ENCODE measurements at regions not wholly inside any gene's neighbourhood (a gene's known extent, or its start where the extent isn't known, plus 50 kb on each side); places are given as distances from the start of the nearest gene placed in this dataset.
A peak's percentile ranks its signal among the peaks of the same experiment; 100 is the strongest.

DNA sequence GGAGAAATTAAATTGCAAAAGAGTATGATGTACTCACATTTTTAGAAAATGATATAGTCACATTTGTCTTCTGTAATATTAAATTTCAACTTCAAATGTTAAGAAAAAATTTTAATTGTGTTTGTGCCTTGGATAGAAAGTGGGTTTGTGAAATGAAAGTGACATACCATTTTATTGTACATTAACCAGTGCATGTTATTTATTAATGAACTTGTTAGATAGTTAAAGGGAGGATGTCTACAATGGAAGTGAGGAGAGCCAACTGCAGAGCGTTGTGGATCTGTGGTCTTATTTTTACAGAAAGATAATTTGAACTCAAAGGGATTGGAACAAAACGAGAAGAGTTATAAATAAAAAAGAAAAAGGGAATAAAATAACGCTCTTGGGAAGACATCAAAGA, 291.7 kb downstream of the ARL4A start:
- DNase-seq (ENCODE audit: low spot score in 2 of 2) = no peak
- WGBS, 2 donors = 59 to 65% methylated on average over 3 of the region's 3 CpGs
- intact Hi-C loops (cut with DNase I; ENCODE audit: low total_unique reads) = no loop called here
- no peak overlapping the region for H3K4me3 ChIP-seq (ENCODE audit: low read depth, poor library complexity, severe bottlenecking)
- TF ChIP-seq POLR2A (IDR thresholded peaks at IDR 0.05) = no peak
- TF ChIP-seq, protein P1, sequence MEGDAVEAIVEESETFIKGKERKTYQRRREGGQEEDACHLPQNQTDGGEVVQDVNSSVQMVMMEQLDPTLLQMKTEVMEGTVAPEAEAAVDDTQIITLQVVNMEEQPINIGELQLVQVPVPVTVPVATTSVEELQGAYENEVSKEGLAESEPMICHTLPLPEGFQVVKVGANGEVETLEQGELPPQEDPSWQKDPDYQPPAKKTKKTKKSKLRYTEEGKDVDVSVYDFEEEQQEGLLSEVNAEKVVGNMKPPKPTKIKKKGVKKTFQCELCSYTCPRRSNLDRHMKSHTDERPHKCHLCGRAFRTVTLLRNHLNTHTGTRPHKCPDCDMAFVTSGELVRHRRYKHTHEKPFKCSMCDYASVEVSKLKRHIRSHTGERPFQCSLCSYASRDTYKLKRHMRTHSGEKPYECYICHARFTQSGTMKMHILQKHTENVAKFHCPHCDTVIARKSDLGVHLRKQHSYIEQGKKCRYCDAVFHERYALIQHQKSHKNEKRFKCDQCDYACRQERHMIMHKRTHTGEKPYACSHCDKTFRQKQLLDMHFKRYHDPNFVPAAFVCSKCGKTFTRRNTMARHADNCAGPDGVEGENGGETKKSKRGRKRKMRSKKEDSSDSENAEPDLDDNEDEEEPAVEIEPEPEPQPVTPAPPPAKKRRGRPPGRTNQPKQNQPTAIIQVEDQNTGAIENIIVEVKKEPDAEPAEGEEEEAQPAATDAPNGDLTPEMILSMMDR (IDR thresholded peaks at IDR 0.05) = no peak

DNA sequence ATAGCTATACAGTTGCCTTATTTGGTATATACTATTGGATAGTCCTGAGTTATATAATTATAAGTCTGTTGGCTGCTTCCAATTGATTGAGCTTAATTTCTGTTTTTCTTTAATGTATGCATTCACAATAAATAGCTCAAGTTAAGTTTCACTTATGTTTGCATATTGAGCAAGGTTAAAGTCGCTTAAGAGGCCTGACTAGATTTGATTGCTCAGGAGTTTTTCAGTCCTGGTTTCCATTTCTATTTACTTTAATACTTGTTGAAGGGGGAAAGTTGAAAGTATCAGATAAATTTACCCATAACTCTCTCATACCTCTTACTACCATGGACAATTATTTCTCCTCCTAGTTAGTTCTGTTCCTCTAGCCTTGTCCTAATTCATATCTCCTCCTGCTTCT, 294.7 kb downstream of the ARL4A start:
- DNase-seq (ENCODE audit: low spot score in 2 of 2) = no peak
- intact Hi-C loops (cut with DNase I; ENCODE audit: low total_unique reads) = no loop called here
- TF ChIP-seq POLR2A (IDR thresholded peaks at IDR 0.05) = no peak
- TF ChIP-seq, protein P1 (IDR thresholded peaks at IDR 0.05) = no peak
- 88 to 90% methylated on average over 1 of the region's 1 CpG for whole genome bisulfite sequencing, 2 donors
- no peak overlapping the region for H3K4me3 ChIP-seq (ENCODE audit: low read depth, poor library complexity, severe bottlenecking)

DNA sequence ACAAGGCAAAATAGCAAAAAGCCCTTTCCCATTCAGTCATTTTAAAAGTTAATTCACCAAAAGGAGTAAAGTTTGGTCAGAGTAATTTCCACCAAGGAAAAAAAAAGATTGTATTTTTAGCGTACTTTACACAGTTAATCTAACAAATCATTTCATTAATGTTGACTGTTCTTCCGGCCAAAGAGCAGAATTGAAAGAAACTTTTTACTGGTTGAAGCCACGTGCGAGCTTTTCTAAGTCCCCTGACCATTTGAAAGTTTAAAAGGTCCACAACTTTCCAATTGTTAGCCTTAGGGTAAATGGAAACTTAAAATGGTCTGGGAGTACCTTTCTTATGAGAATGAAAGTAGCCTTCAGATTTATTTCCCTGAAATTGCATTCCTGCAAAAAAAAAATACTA, 296.7 kb downstream of the ARL4A start:
- no peak overlapping the region for H3K4me3 ChIP-seq (ENCODE audit: low read depth, poor library complexity, severe bottlenecking)
- no peak for DNase-seq (ENCODE audit: low spot score in 2 of 2)
- WGBS, 2 donors = 87 to 88% methylated on average over 4 of the region's 4 CpGs
- TF ChIP-seq, protein P1 (IDR thresholded peaks at IDR 0.05) = no peak
- TF ChIP-seq POLR2A (IDR thresholded peaks at IDR 0.05) = no peak
- intact Hi-C loops (cut with DNase I; ENCODE audit: low total_unique reads) = no loop called here

DNA sequence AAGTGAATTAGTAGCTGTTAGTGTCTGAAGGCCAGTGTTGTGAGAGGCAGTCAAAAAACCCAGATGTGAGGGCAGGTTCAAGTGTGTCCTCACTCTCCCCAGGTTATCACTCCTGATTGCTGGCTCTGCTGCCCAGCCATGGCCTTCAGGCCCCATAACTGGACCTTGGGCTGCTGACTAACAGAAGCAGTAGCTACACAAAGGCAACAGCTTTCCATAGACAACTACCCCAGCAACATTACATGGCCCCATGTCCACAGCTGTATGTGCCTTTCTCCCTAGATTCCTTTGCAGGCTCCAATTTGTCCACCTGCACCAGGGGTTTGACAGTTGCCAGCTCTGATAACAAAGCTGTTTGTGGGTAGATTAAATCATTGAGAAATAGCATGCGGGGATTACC, 297.8 kb downstream of the ARL4A start:
- no peak overlapping the region for H3K4me3 ChIP-seq (ENCODE audit: low read depth, poor library complexity, severe bottlenecking)
- intact Hi-C loops (cut with DNase I; ENCODE audit: low total_unique reads) = no loop called here
- peak in 1 of 2 donors; percentile 54 for DNase-seq (ENCODE audit: low spot score in 2 of 2)
- no peak for TF ChIP-seq POLR2A (IDR thresholded peaks at IDR 0.05)
- TF ChIP-seq, protein P1 (IDR thresholded peaks at IDR 0.05) = no peak
- 82 to 90% methylated on average over 1 of the region's 1 CpG for WGBS, 2 donors

DNA sequence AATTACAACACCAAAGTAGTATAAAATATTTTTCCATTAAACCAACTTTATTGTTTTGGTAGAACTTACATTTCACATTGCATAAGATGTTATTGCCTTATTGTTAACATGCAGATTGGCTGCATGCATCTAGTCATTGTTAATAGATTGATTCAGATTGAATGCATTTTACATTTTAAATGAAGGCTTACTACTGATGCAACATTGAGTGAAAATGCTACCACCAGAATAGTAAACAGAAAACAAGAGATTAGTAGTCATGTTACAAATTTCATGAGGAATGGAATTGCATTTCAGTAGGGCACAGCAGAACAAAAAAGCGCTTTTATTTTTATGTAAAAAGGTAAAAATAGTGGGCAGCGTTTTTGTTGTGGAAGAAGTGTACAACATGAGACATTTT, 298.3 kb downstream of the ARL4A start:
- WGBS, 2 donors = 85 to 90% methylated on average over 2 of the region's 2 CpGs
- TF ChIP-seq, protein P1 (IDR thresholded peaks at IDR 0.05) = no peak
- TF ChIP-seq POLR2A (IDR thresholded peaks at IDR 0.05) = no peak
- intact Hi-C loops (cut with DNase I; ENCODE audit: low total_unique reads) = no loop called here
- H3K4me3 ChIP-seq (ENCODE audit: low read depth, poor library complexity, severe bottlenecking) = no peak overlapping the region
- no peak for DNase-seq (ENCODE audit: low spot score in 2 of 2)

DNA sequence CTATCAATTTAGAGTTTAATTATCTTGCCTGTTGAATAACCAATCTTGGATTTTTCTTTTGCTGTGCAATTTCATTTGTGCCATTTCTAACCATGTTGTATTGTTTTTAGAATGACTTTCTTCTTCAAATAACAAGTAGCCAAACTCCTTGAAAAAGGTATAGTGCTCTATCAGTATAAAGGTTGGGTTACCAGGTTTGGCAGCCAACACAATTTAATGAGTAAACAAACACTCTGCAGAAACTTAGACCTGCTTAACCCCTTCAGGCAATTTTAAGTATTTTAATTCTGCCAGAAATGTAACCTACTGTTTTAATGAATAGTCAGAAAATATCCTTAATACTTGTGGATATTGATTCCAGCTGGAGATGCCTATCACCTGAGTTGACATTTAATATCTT, 299.8 kb downstream of the ARL4A start:
- intact Hi-C loops (cut with DNase I; ENCODE audit: low total_unique reads) = no loop called here
- H3K4me3 ChIP-seq (ENCODE audit: low read depth, poor library complexity, severe bottlenecking) = no peak overlapping the region

More for the DNA sequence above, 299.8 kb downstream of the ARL4A start:
- DNase-seq (ENCODE audit: low spot score in 2 of 2) = no peak
- TF ChIP-seq, protein P1 (IDR thresholded peaks at IDR 0.05) = no peak
- no peak for TF ChIP-seq POLR2A (IDR thresholded peaks at IDR 0.05)
